ENCODE measurements at regions not wholly inside any gene's neighbourhood (a gene's known extent, or its start where the extent isn't known, plus 50 kb on each side); places are given as distances from the start of the nearest gene placed in this dataset.

DNA sequence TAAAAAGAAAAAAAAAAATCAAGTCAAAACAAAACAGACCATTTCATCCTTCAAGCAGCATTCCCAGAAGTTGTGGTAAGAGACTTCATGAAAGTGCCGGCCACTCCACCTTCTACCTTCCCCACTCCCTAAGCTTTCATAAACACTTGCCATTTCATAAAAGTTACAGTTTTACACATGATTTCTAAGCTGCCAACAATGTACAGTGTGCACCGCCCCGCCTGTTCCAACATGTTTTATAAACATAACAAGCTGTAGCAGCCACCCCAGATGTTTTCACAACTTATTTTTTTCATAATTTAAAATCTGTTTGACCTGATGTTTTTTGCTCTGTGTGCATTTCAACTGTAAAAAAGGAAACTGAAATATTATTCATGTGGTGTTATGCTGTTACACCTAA, 608.1 kb downstream of the TOX3 start:
- Mint-ChIP-seq H3K27me3 (ENCODE audit: insufficient read depth) (peaks cover 9% of the 10 kb centered on the region), H3K9me3 (no peaks in the 10 kb centered on the region), H3K4me1 (ENCODE audit: low read depth) (no peaks in the 10 kb centered on the region), H3K4me3 (no peak overlapping the region), H3K27ac (no peak overlapping the region), H3K36me3 (ENCODE audit: low read depth) (no peaks in the 10 kb centered on the region)
- no peak for DNase-seq
- TF ChIP-seq, protein P1, sequence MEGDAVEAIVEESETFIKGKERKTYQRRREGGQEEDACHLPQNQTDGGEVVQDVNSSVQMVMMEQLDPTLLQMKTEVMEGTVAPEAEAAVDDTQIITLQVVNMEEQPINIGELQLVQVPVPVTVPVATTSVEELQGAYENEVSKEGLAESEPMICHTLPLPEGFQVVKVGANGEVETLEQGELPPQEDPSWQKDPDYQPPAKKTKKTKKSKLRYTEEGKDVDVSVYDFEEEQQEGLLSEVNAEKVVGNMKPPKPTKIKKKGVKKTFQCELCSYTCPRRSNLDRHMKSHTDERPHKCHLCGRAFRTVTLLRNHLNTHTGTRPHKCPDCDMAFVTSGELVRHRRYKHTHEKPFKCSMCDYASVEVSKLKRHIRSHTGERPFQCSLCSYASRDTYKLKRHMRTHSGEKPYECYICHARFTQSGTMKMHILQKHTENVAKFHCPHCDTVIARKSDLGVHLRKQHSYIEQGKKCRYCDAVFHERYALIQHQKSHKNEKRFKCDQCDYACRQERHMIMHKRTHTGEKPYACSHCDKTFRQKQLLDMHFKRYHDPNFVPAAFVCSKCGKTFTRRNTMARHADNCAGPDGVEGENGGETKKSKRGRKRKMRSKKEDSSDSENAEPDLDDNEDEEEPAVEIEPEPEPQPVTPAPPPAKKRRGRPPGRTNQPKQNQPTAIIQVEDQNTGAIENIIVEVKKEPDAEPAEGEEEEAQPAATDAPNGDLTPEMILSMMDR (IDR thresholded peaks at IDR 0.05) = no peak

DNA sequence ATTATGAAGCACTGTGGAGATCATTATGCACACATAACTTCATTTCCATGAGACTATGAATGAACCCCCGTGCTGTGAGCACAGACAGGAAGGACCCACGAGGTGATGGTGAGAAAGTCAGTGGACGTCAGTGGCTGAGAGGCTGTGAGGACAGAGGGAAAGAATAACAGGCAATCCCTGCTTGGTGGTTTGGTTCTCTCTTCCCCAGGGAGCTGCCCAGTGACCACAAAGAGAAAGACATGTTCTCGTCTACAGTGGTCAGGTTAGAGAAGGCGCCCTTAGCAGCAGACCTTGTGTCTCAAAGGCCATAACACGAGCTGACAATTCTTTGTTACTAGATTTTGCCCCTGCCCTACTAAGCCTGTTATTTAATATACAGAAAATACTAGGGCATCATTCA, 609.2 kb downstream of the TOX3 start:
- Mint-ChIP-seq H3K4me1 (ENCODE audit: low read depth) (no peaks in the 10 kb centered on the region), H3K9me3 (no peaks in the 10 kb centered on the region), H3K36me3 (ENCODE audit: low read depth) (no peaks in the 10 kb centered on the region), H3K27ac (no peak overlapping the region), H3K4me3 (no peak overlapping the region; the same call in 1 of the 2 replicates), H3K27me3 (ENCODE audit: insufficient read depth) (peaks cover 13% of the 10 kb centered on the region)
- DNase-seq = no peak
- TF ChIP-seq, protein P1 (IDR thresholded peaks at IDR 0.05) = no peak

DNA sequence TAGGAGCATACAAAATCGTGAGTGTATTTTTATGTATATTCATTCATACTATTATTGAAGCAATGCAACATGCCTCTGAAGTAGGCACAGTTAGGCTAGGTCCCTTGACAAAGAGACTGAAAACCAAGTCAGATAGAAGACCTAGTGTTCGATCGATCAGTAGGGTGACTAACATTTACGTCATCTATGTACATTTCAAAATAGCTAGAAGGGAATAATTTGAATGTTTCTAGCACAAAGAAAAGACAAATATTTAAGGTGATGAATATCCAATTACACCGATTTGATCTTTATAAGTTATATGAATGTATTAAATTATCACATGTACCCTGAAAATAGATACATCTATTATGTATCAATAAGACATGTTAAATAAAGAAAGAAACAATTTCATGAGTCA, 610.1 kb downstream of the TOX3 start:
- no peaks in the 10 kb centered on the region for H3K36me3 Mint-ChIP-seq (ENCODE audit: low read depth)
- peaks cover 13% of the 10 kb centered on the region for H3K27me3 Mint-ChIP-seq (ENCODE audit: insufficient read depth)
- no peak for DNase-seq

DNA sequence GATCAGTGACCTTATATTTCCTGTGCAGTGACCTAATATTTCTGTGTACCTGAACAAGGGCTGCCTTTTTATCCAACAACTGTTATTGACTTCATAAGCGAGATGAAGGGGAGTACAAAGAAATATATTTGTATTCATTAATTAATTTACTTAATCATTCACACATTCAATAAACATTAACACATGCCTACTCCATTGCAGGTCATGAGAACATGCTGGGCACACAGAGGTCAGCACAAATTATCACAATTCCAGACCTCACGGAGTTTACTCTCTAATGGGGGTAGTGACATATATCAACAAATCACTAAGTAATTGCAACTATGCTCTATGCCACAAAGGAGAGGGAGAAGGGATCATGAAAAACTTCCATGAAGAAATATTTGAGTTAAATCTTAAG, 614.6 kb downstream of the TOX3 start:
- TF ChIP-seq, protein P1 (IDR thresholded peaks at IDR 0.05) = no peak
- no peaks in the 10 kb centered on the region for H3K9me3 Mint-ChIP-seq
- no peak for DNase-seq
- no peaks in the 10 kb centered on the region for H3K4me1 Mint-ChIP-seq (ENCODE audit: low read depth)
- peaks cover 13% of the 10 kb centered on the region; the same call in 1 of the 2 replicates for H3K27me3 Mint-ChIP-seq (ENCODE audit: insufficient read depth)
- no peaks in the 10 kb centered on the region for H3K36me3 Mint-ChIP-seq (ENCODE audit: low read depth)
- no peak overlapping the region for H3K27ac Mint-ChIP-seq
- H3K4me3 Mint-ChIP-seq = no peak overlapping the region

More for the DNA sequence above, 610.1 kb downstream of the TOX3 start:
- no peak overlapping the region; the same call in 1 of the 2 replicates for H3K4me3 Mint-ChIP-seq
- TF ChIP-seq, protein P1 (IDR thresholded peaks at IDR 0.05) = no peak
- no peaks in the 10 kb centered on the region for H3K4me1 Mint-ChIP-seq (ENCODE audit: low read depth)
- H3K9me3 Mint-ChIP-seq = no peaks in the 10 kb centered on the region
- H3K27ac Mint-ChIP-seq = no peak overlapping the region

DNA sequence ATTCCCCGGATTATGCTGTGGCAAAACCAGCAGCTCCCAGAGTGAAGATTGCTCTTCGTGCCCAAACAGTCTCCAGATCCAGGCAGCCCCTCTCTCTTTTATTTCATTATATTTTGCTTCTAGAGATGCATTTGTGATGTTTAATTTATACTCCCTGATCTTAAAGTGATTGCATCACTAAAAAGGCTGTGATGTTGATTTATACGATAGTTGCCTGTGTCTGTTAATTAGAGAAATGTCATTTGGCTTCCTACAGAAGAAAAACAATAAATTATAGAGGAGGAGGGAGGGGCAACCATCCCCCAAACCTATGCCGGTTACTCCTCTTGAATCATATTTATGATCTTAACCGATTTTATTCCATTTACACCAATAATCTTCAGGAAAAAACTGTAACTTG, 615.3 kb downstream of the TOX3 start:
- Mint-ChIP-seq H3K4me1 (ENCODE audit: low read depth) (no peaks in the 10 kb centered on the region), H3K4me3 (no peak overlapping the region), H3K36me3 (ENCODE audit: low read depth) (no peaks in the 10 kb centered on the region), H3K27me3 (ENCODE audit: insufficient read depth) (peaks cover 13% of the 10 kb centered on the region; the same call in 1 of the 2 replicates), H3K9me3 (no peaks in the 10 kb centered on the region), H3K27ac (no peak overlapping the region)
- no peak for DNase-seq
- TF ChIP-seq, protein P1 (IDR thresholded peaks at IDR 0.05) = no peak

DNA sequence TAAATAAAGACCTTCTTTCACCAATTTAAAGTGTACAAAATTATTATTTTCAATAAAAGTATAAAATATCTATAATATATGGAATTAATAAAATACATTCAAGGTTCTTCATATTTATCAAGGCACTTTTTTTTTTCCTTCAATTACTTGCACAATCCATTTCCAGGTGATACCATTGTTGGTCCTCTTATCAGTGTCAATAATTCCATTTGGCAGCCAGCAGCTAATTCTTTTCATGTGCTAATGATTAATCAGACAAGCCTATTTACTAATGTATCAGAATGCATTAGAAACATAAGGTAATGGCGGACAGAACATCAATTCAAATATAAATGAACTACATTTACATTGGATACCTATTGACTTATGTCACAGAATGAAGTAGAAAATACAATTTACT, 622.2 kb downstream of the TOX3 start:
- TF ChIP-seq, protein P1 (IDR thresholded peaks at IDR 0.05) = no peak
- no peak for DNase-seq
- Mint-ChIP-seq H3K4me1 (ENCODE audit: low read depth) (no peaks in the 10 kb centered on the region), H3K27ac (no peak overlapping the region), H3K4me3 (no peak overlapping the region), H3K9me3 (no peaks in the 10 kb centered on the region), H3K36me3 (ENCODE audit: low read depth) (no peaks in the 10 kb centered on the region), H3K27me3 (ENCODE audit: insufficient read depth) (peaks cover 8% of the 10 kb centered on the region; the same call in 1 of the 2 replicates)

All from HFFc6 (cell line).